H1 (cell line): ENCODE measurements at regions not wholly inside any gene's neighbourhood (a gene's known extent, or its start where the extent isn't known, plus 50 kb on each side); places are given as distances from the start of the nearest gene placed in this dataset.
"Not testable (repeated sequence)": the region's sequence is repeated elsewhere in the genome, so short reads cannot be mapped to it uniquely, and the experiment has no call there.

ENCODE experiments used
- ATF2 ChIP-seq: IDR thresholded peaks from 2 replicates; pipeline ENCODE4 v1.6.1; 2012; ENCODE audit warnings: low read length, inconsistent platforms
- BACH1 ChIP-seq: IDR thresholded peaks from 2 replicates; pipeline ENCODE4 v1.6.1; 2012; ENCODE audit warnings: low read length, improper control_type of control experiment
- CEBPB ChIP-seq: IDR thresholded peaks from 2 replicates; pipeline ENCODE4 v1.6.1; 2012; ENCODE audit warnings: low read depth, low read length
- CREB1 ChIP-seq: IDR thresholded peaks from 2 replicates; pipeline ENCODE4 v1.6.1; 2012; ENCODE audit warnings: inconsistent platforms
- CTBP2 ChIP-seq: IDR thresholded peaks from 2 replicates; pipeline ENCODE4 v1.7.0; 2011; ENCODE audit warnings: borderline replicate concordance, mild to moderate bottlenecking, moderate library complexity, mixed read lengths, low read length; ENCODE audit not compliant: insufficient read depth, insufficient read length
- CTCF ChIP-seq, 3 experiments: IDR thresholded peaks; 1 replicate in 2 of 3; 2 replicates in 1 of 3; pipeline versions ENCODE4 v1.5.1 to v1.6.1; 2011; ENCODE audit warnings: low read length in 3 of 3, mild to moderate bottlenecking in 3 of 3, inconsistent platforms in 2 of 3, low read depth in 1 of 3, moderate library complexity in 1 of 3; ENCODE audit not compliant: insufficient read depth in 1 of 3; ENCODE audit errors: control extremely low read depth in 1 of 3
- EZH2 ChIP-seq: fragments of 200-600 bp; sonication (generic); IDR thresholded peaks from 2 replicates; pipeline ENCODE4 v1.7.1; 2012; ENCODE audit warnings: low read depth, mild to moderate bottlenecking, moderate library complexity, low read length, inconsistent platforms; ENCODE audit not compliant: severe bottlenecking
- GABPA ChIP-seq: IDR thresholded peaks from 2 replicates; pipeline ENCODE4 v1.6.1; 2011; ENCODE audit warnings: mild to moderate bottlenecking, low read length, moderate library complexity, borderline replicate concordance; ENCODE audit not compliant: insufficient read depth
- POLR2A ChIP-seq, 2 experiments: IDR thresholded peaks; 1 replicate in 1 of 2; 2 replicates in 1 of 2; pipeline ENCODE4 v1.6.1; 2011; ENCODE audit warnings: low read depth in 2 of 2, low read length in 2 of 2, mild to moderate bottlenecking in 2 of 2; ENCODE audit errors: control extremely low read depth in 1 of 2
- YY1 ChIP-seq: IDR thresholded peaks from 2 replicates; pipeline ENCODE4 v1.6.1; 2011; ENCODE audit warnings: low read depth, mild to moderate bottlenecking, low read length
- ZNF274 ChIP-seq: IDR thresholded peaks from 2 replicates; pipeline ENCODE4 v1.7.0; 2012; ENCODE audit warnings: low read length, borderline replicate concordance; ENCODE audit errors: extremely low read depth

- TF ChIP-seq YY1; EZH2; CTCF (IDR thresholded peaks at IDR 0.05; ENCODE audit: control extremely low read depth in 1 of 3, insufficient read depth in 1 of 3, low read depth in 1 of 3, low read length in 3 of 3); CEBPB; POLR2A (IDR thresholded peaks at IDR 0.05; ENCODE audit: control extremely low read depth in 1 of 2, low read depth in 2 of 2, low read length in 2 of 2); CTBP2; ATF2; GABPA; BACH1; CREB1; ZNF274: not testable (repeated sequence)
These were observed 50.1 kb upstream of the ROPN1B start for GRCh38 chr3:125918866-125919265.
